NCI-H2081 treated with DMSO at 0.1 percent for 48 hours (cell line): ENCODE measurements at regions not wholly inside any gene's neighbourhood (a gene's known extent, or its start where the extent isn't known, plus 50 kb on each side); places are given as distances from the start of the nearest gene placed in this dataset.

Experiments
- DNase-seq: peaks from one replicate; lab custom pipeline; 2025; lab: John Stamatoyannopoulos, UW

- no peak for DNase-seq
These were observed 223.4 kb downstream of the PLPP3 start for GRCh38 chr1:56355918-56356317.

DNA sequence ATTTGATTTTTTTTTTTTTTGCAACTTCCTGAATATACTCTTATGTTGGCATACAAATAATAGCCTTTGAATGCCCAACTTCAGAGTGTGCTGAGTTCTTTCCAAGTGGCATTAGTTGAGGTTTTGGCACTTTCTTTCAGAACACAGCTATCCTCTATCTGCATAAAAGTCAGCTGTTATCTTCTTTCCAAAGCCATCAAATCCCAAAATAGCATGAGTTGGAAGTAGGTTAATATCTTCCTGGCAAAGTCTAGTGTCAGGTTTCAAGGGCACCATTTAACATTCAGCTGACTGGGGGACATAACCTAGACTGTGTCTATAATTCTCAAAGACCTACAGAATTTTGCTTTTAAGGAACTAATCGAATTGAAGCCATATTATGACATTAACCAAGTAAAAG lies 223.9 kb downstream of the PLPP3 start:
- DNase-seq = no peak

GRCh38 chr1:56345831-56346230 lies 233.5 kb downstream of the PLPP3 start:
- no peak for DNase-seq

DNA sequence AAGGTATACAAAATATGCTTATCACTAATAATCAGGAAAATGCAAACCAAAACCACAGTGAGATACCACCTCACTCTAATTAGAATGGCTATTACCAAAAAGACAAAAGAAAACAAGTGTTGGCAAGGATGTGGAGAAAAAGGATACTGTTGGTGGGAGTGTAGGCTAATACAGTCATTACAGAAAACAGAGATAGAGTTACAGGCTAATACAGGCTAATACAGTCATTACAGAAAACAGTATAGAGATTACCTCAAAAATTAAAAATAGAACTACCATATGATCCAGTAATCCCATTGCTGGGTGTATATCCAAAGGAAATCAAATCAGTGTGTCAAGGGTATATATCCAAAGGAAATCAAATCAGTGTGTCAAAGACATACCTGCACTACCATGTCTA lies 238.4 kb downstream of the PLPP3 start:
- DNase-seq = no peak

DNA sequence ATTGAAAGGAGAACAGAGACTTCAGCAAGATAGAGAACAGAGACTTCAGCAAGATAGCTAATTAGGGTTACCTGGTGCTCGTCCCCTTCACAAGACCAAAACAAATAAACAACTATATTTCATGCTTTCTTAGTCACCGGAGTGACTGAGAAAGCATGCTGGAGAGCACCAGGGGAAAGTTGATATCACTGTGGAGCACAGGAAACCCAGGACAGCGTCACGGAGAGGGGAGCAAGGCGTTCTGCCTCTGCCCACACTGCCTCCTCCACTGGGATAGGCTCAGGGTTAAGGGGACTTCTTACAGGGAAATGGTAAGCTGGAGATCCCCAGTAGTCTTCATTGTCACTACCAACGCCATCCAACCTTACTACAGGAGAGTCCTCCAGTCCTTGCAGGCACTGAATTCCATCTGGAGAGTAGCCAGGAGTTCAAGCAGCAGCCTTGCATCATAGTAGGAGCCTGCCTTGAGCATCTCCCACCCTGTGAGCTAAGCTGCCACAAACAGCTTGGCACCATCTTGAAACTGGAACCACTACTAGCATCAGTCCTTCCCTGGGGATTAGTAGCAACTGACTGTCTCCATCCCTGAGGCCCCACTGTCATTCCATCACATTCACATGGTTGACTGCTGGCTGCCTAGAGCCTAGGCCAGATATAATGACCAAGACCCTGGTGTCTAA lies 239.4 kb downstream of the PLPP3 start:
- DNase-seq = no peak

DNA sequence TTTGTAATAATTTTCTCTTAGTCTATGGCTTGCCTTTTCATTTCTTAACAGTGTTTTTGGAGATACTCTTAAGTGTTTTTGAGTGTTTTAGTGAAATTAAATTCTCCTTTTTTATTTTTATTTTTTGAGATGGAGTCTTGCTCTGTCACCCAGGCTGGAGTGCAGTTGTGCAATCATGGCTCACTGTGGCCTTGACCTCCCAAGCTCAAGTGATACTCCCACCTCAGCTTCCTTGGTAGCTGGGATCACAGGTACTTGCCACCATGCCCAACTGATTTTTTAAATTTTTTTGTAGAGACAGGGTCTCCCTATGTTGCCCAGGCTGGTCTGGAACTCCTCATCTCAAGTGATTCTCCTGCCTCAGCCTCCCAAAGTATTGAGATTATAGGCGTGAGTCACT lies 240.3 kb downstream of the PLPP3 start:
- DNase-seq = no peak

GRCh38 chr1:56336982-56337381 lies 242.4 kb downstream of the PLPP3 start:
- DNase-seq = no peak

DNA sequence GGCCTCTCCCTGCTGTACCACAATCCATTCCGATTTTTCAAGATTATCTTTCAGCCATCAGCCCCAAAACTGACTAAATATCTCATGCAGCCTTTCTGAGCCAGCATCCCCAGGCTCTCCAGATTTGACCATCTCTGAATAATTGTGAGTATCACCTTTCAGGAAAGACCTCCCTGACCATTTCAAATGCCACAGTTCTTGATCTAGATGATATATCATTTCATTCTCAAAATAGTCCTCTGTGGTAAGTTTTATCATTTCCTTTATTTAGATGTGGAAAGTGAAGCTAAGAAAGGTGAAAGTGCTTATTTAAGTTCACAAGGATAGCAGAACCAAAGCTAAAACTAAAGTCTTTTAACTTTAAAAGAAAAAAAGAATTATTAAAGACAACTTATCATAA lies 244.0 kb downstream of the PLPP3 start:
- DNase-seq = no peak

DNA sequence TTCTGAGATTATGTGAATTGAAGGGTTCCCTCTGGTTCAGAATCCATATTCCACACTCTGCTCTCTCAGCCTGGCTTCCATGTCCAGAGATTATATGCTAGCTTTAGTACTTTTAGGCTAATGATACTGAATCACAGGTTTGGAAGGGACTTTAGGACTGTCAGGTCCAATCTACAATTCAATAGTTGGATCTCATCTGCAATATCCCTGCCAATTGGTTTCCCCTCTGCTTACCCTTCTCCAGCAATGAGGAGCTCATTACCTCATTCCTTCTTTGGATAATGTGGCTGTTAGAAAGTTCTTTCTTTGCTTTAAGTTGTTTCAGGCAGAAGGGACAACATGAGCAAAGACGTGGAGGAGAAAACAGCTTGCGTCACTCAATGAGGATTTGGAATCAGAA lies 245.3 kb downstream of the PLPP3 start:
- no peak for DNase-seq

DNA sequence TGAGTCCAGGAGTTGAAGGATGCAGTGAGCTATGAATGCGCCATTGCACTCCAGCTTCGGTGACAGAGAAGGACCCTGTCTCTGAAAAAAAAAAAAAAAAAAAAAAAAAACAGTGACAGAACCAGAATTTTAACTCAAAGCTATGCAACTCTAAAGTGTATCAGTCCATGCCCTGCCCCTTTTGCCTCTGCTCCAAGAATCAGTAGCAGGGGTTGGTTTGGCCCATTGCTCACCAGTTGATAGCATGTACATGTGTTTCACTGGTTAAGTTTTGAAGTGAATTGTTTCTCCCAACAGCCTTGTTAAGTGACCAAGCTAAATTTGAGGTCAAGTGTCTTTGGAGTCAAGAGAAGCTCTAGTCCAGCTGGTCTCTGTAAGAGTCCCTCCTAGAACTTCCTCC lies 245.9 kb downstream of the PLPP3 start:
- DNase-seq = no peak

DNA sequence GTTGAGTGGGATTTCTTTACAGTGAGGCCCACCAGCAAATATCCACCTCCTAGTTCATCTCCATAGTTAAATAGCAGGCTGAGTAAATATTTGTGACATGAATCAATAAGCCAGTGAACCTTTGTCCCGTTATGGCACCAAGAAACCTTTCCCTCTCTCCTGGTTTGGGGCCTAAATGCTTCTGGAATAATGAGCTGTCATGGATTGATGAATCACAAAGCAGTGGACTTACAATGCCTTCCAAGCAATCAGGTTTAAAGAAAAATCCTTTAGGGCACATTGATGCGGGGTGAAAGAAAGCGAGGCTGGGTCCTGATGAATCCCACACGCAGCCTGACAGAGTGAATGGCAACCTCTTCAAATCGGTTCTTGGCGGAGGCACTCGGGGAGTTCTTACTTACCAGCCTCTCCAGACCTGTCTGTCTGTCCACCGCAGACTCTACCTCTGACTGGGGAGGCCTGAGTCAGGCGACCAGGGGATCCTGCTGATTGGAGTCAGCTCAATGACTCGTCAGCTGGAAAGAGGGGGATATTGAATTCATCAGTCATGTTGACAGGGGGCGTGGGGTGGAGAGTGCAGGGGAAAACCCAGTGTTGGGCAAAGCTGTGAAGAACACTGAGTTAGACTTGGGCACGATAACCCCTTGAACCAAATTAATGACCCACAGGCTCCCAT lies 247.3 kb downstream of the PLPP3 start:
- no peak for DNase-seq

- no peak for DNase-seq
These were observed 248.0 kb downstream of the PLPP3 start for GRCh38 chr1:56331207-56331891.

GRCh38 chr1:56330391-56331026 lies 248.9 kb downstream of the PLPP3 start:
- DNase-seq = no peak

DNA sequence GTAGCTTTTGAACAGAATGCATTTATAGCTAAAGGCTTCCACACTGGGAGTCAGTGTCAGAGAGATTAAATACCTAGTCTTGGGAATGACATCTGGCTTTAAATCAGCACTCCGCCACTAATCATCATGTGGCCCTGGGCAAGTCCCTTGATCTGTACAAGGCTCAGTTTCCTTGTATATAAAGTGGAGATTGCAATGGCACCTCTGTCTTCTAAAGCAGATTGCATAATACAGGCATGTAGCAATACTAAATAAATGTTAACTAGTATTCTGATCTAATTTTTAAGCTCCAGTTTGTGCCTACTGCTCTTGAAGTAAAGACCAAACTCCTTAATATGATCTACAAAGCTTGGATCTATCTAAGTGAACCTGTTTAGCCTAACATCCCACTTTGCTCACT lies 249.4 kb downstream of the PLPP3 start:
- DNase-seq = no peak

- DNase-seq = no peak
These were observed 252.2 kb downstream of the PLPP3 start for GRCh38 chr1:56327195-56327594.

DNA sequence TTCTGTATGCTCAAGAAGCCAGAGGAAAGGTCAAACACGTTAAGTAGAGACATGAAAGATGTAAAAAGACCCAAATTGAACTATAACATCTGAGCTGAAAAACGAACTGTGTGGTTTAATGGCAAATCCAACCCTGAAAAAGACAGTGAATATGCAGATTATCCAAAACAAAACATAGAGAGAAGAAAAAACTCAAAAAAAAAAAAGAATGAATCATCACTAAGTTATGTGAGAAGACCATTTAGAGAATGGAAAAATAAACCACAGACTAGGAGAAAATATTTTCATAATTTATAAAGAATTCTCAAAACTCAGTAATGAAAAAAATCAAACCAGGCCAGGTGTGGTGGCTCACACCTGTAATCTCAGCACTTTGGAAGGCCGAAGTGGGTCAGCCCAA lies 253.3 kb downstream of the PLPP3 start:
- no peak for DNase-seq

DNA sequence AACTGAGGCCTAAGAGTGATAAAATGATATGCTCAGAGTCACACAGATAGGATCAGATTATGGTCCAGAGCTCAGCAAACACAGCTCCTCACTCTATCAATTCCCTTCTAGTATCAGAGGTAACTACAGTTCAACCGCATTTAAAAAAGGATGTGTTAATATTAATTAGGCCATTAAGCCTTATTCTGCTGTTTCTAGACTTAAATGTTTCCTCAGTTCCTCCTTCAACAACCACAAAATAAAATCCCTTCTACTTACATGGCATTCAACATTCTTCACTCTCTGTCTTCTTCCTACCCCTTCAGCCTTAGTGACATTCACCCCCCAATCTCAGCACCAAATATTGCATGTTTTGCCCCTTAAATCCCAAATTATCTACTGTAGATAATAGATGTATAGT lies 254.9 kb downstream of the PLPP3 start:
- no peak for DNase-seq

DNA sequence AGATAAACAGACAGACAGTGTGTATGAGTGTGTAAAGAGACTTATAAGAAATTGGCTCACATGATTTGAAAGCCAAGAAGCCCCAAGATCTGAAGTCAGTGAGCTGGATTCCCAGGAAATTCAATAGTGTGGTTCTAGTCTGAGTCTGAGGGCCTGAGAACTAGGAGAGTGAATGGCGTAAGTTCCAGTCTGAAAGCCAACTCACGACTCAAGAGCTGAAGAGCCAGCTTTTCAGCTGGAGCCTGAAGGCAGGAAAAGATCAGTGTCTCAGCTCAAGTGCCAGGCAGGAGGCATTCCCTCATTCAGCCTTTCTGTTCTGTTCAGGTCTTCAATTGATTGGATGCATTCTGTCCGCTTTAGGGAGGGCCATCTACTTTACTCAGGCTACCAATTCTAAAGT lies 257.2 kb downstream of the PLPP3 start:
- no peak for DNase-seq

GRCh38 chr1:56321150-56321490 lies 258.2 kb downstream of the PLPP3 start:
- DNase-seq = no peak

DNA sequence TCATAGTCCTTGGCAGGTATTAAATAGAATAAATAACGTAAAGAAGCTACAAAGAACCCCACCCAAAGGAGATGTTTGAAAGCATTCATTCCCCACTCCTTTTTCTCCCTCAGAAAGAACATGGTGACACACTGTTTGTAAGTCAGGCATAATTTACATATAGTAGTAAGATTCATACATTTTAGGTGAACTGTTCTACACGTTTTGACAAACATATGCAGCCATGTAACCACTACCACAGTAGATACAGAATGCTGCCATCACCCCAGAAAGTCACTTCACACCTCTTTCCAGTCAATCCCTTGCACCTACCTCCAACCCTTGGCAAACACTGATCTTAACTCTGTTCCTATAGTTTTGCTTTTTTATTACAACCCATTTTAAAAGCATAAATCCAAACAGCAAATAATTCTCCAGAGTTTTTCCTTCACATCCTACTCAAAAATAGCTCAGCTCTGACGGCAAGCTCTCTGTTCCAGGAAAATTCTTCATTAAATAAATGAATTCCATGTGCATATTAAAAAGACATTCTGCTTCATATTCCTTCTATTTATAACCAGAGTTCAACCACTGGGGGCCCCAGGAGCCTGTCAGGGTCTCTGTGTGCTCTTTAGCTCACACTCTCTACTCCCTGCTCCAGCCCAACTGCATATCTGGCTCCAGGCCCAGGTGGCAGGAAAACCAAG lies 258.8 kb downstream of the PLPP3 start:
- DNase-seq = no peak

- DNase-seq = no peak
These were observed 261.6 kb downstream of the PLPP3 start for GRCh38 chr1:56317722-56318121.

GRCh38 chr1:56315293-56315942 lies 263.9 kb downstream of the PLPP3 start:
- no peak for DNase-seq
